ENCODE measurements at regions not wholly inside any gene's neighbourhood (a gene's known extent, or its start where the extent isn't known, plus 50 kb on each side); places are given as distances from the start of the nearest gene placed in this dataset.

- no peak for TF ChIP-seq POLR2A (IDR thresholded peaks at IDR 0.05)
- TF ChIP-seq CTCF (IDR thresholded peaks at IDR 0.05) = no peak
- H3K4me3 ChIP-seq (ENCODE audit: low read depth, poor library complexity, severe bottlenecking) = no peak overlapping the region
- no peak for DNase-seq (ENCODE audit: low spot score in 2 of 2)
- intact Hi-C loops (cut with DNase I; ENCODE audit: low total_unique reads) = no loop called here
- WGBS, 2 donors = 62 to 68% methylated on average over 3 of the region's 3 CpGs
Observed at GRCh38 chr5:68352166-68352565, 136.6 kb downstream of the PIK3R1 start.

GRCh38 chr5:68353605-68354004 lies 138.0 kb downstream of the PIK3R1 start:
- DNase-seq (ENCODE audit: low spot score in 2 of 2) = no peak
- intact Hi-C loops (cut with DNase I; ENCODE audit: low total_unique reads) = no loop called here
- H3K4me3 ChIP-seq (ENCODE audit: low read depth, poor library complexity, severe bottlenecking) = no peak overlapping the region
- TF ChIP-seq CTCF (IDR thresholded peaks at IDR 0.05) (no peak), POLR2A (IDR thresholded peaks at IDR 0.05) (no peak)
- WGBS, 2 donors = 91 to 97% methylated on average over 5 of the region's 5 CpGs

GRCh38 chr5:68354315-68354714 lies 138.8 kb downstream of the PIK3R1 start:
- TF ChIP-seq CTCF (IDR thresholded peaks at IDR 0.05) (no peak), POLR2A (IDR thresholded peaks at IDR 0.05) (no peak)
- DNase-seq (ENCODE audit: low spot score in 2 of 2) = no peak
- intact Hi-C loops (cut with DNase I; ENCODE audit: low total_unique reads) = no loop called here
- WGBS, 2 donors = 91 to 97% methylated on average over 5 of the region's 5 CpGs
- H3K4me3 ChIP-seq (ENCODE audit: low read depth, poor library complexity, severe bottlenecking) = no peak overlapping the region

GRCh38 chr5:68356216-68356615 lies 140.7 kb downstream of the PIK3R1 start:
- TF ChIP-seq POLR2A (IDR thresholded peaks at IDR 0.05) = no peak
- intact Hi-C loops (cut with DNase I; ENCODE audit: low total_unique reads) = no loop called here
- 95 to 96% methylated on average over 6 of the region's 6 CpGs for whole genome bisulfite sequencing, 2 donors

GRCh38 chr5:68356623-68357022 lies 141.1 kb downstream of the PIK3R1 start:
- WGBS, 2 donors = 91% methylated on average over 2 of the region's 2 CpGs
- intact Hi-C loops (cut with DNase I; ENCODE audit: low total_unique reads) = no loop called here
- no peak overlapping the region for H3K4me3 ChIP-seq (ENCODE audit: low read depth, poor library complexity, severe bottlenecking)
- DNase-seq (ENCODE audit: low spot score in 2 of 2) = no peak
- TF ChIP-seq CTCF (IDR thresholded peaks at IDR 0.05) = no peak
- no peak for TF ChIP-seq POLR2A (IDR thresholded peaks at IDR 0.05)

More at GRCh38 chr5:68356216-68356615, 140.7 kb downstream of the PIK3R1 start:
- no peak overlapping the region for H3K4me3 ChIP-seq (ENCODE audit: low read depth, poor library complexity, severe bottlenecking)
- DNase-seq (ENCODE audit: low spot score in 2 of 2) = no peak

- DNase-seq (ENCODE audit: low spot score in 2 of 2) = no peak
- intact Hi-C loops (cut with DNase I; ENCODE audit: low total_unique reads) = no loop called here
- H3K4me3 ChIP-seq (ENCODE audit: low read depth, poor library complexity, severe bottlenecking) = no peak overlapping the region
- TF ChIP-seq POLR2A (IDR thresholded peaks at IDR 0.05) (no peak), CTCF (IDR thresholded peaks at IDR 0.05) (no peak)
- 85 to 87% methylated on average over 2 of the region's 2 CpGs for WGBS, 2 donors
Observed at GRCh38 chr5:68359699-68360098, 144.1 kb downstream of the PIK3R1 start.

Data from lower leg skin (tissue), 4 donors.